ENCODE measurements at regions not wholly inside any gene's neighbourhood (a gene's known extent, or its start where the extent isn't known, plus 50 kb on each side); places are given as distances from the start of the nearest gene placed in this dataset.

DNA sequence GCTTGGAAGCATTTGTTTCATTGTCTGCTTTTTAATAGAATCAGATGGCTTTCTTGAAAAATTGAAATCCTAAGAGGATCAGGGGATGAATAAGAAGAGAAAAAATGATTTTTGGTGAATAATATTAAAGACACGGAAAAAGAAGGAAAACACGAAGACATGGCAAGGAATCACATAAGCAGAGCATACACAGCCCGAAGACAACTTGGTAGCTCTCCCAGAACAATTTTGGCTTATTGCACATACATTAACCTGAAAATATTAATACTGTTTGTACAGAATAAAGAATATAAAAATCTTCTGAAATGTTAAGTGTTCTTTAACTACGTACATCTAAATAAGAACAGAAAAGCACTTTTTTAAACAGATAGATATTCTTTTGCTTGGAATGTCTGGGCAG is 150.0 kb downstream of the SHOX2 start:
- no peak for TF ChIP-seq POLR2AphosphoS5 (IDR thresholded peaks at IDR 0.05; ENCODE audit: low read depth, low read length)
- TF ChIP-seq, protein P1, sequence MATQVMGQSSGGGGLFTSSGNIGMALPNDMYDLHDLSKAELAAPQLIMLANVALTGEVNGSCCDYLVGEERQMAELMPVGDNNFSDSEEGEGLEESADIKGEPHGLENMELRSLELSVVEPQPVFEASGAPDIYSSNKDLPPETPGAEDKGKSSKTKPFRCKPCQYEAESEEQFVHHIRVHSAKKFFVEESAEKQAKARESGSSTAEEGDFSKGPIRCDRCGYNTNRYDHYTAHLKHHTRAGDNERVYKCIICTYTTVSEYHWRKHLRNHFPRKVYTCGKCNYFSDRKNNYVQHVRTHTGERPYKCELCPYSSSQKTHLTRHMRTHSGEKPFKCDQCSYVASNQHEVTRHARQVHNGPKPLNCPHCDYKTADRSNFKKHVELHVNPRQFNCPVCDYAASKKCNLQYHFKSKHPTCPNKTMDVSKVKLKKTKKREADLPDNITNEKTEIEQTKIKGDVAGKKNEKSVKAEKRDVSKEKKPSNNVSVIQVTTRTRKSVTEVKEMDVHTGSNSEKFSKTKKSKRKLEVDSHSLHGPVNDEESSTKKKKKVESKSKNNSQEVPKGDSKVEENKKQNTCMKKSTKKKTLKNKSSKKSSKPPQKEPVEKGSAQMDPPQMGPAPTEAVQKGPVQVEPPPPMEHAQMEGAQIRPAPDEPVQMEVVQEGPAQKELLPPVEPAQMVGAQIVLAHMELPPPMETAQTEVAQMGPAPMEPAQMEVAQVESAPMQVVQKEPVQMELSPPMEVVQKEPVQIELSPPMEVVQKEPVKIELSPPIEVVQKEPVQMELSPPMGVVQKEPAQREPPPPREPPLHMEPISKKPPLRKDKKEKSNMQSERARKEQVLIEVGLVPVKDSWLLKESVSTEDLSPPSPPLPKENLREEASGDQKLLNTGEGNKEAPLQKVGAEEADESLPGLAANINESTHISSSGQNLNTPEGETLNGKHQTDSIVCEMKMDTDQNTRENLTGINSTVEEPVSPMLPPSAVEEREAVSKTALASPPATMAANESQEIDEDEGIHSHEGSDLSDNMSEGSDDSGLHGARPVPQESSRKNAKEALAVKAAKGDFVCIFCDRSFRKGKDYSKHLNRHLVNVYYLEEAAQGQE (IDR thresholded peaks at IDR 0.05; ENCODE audit: insufficient read depth in 1 of 2, low read depth in 2 of 2, low read length in 2 of 2): no peak
- no peak for TF ChIP-seq SIN3A (IDR thresholded peaks at IDR 0.05; ENCODE audit: borderline replicate concordance, insufficient read depth, low read length)
